ENCODE measurements at regions not wholly inside any gene's neighbourhood (a gene's known extent, or its start where the extent isn't known, plus 50 kb on each side); places are given as distances from the start of the nearest gene placed in this dataset.

DNA sequence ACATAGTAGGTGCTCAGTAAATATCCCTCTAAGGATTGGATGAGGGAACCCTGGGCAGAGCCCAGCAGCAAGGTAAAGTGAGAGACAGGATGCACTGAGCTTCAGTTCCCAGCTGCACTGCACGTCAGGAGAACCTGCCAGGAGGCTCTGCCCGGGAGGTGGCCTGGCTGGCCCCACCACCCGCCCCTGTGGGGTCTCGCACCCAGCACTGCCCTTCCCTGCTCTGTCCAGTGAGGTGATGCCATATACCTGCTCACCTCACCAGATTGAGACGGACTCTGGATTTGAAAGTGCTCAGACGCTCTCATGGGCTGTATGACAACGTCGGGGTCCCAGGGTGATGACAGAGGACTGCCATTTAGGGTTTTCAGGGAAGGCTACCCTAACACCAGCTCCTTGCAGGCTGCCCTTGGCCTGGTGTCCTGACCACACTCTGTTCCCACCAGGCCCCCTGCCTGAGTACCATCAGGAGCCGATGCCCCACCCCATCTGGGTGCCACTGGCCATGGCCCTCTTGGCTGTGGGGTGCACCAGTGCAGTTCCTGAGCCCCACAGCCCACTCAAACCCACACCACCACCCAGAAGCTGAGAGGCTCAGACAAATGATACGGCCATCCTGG, 61.7 kb upstream of the FGF3 start:
- ATAC-seq (replicated peaks) (no peak), DNase-seq (no peak)
- no peaks in the 10 kb centered on the region for H3K9me3 Mint-ChIP-seq
- H3K4me3 Mint-ChIP-seq = no peak overlapping the region
- H3K36me3 Mint-ChIP-seq (ENCODE audit: insufficient read depth) = no peaks in the 10 kb centered on the region
- peaks cover 15 to 80% of the 10 kb centered on the region in 2 donors for H3K27me3 Mint-ChIP-seq
- H3K27ac Mint-ChIP-seq = no peak overlapping the region
- no peaks in the 10 kb centered on the region for H3K4me1 Mint-ChIP-seq (ENCODE audit: low read depth in 2 of 2)

DNA sequence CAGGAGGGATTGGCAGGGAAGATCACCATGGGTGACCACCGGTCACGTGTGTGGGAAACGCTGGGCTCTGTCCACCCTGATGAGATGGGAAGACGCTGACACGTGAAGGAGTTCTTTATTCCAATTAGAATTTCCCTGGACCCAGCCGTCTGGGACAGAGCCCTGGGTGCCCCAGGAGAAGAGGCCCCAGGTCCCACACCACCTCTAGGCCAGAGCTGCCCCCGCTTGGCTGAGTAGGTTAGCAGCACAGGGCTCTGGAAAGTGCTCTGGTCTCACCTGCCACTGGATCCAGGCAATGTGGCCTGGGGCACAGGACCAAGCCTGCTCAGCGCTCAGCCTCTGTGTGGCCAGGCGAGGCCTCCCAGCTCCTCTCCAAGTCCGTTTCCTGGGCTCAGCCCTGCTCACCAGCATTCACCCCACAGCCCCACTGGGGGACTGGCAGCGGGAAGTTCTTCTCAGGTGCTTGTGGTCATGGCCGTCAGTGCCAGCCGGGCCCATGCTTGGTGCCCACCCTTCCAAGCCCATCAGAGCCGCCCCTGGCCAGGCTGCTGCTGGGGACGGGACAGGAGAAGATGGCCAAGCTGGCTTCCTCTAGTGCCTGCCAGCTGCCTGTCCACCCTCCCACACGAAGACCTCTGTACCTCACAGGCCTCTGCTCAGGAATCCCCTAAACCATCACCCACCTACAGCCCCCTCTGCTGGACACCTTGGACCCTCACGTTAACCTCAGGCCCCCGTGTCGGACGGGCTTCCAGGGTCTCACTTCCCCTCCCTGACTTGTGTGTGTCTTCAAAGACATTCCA, 62.5 kb upstream of the FGF3 start:
- no peaks in the 10 kb centered on the region for H3K9me3 Mint-ChIP-seq
- DNase-seq = no peak
- H3K27ac Mint-ChIP-seq = no peak overlapping the region
- H3K27me3 Mint-ChIP-seq = peaks cover 15 to 74% of the 10 kb centered on the region in 2 donors
- no peaks in the 10 kb centered on the region for H3K36me3 Mint-ChIP-seq (ENCODE audit: insufficient read depth)
- H3K4me1 Mint-ChIP-seq (ENCODE audit: low read depth in 2 of 2) = no peaks in the 10 kb centered on the region
- ATAC-seq (replicated peaks) = no peak
- no peak overlapping the region for H3K4me3 Mint-ChIP-seq

DNA sequence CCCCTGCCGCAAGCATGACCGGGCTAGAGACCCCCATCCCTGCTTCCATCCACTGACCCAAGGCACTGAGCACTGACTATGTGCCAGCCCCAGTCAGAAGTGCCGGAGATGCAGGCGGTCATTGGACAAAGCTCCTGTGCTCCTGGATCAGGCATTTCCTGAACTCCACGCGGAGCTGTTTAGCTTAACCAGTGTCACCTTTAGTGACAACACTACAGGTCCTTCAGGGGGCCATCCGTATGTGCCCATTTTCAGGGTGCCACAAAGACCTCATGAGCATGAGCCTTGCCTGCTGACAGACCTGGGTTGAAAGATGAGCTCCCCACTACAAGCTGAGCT, 63.0 kb upstream of the FGF3 start:
- no peak overlapping the region for H3K27ac Mint-ChIP-seq
- no peaks in the 10 kb centered on the region for H3K4me1 Mint-ChIP-seq (ENCODE audit: low read depth in 2 of 2)

DNA sequence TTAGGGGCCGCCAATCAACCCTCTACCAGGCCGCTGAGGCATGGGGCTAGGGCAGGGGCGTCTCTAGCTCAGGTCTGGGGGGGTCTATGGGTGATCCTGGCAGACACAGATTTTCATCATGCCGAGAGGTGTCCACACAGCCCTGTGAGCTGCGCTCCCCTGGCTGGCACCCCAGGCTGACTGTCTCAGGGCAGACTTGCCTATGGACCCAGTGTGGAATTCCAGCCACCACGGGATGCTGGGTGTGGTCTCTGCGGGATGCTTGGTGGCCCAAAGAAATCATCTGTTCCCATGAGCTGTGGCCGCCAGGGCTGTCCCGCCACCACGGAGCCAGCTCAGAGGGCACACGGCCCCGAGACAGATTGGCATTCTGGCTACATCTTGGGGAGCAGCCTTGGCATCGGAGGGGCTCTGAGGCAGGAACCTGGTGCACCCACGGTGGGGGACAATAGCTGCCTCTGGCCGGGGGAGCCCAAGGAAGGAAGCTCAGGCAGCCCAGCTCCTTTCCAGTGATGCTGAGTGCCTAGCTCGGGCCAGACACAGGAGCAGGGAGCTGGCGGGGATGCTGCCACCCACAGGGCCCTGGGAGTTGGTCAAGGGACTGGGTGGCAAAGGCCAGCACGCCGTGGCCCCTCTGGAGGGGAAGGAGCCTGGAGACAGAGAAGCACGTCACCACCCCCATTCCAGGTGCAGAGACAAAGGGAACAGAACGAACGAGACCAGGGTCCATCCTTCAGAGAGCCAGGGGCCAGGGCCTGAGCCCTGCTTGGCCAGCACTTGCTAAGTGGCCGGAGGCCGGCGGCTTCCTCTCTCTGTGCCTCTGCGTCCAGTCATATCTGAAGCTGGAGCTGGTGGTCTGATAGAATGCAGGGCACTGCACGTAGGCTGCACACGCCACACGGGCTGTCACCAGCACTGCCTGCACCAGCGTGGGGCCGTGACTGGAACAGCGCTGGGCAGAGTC, 64.4 kb upstream of the FGF3 start:
- Mint-ChIP-seq H3K27me3 (peaks cover 15 to 75% of the 10 kb centered on the region in 2 donors), H3K4me3 (no peak overlapping the region), H3K4me1 (ENCODE audit: low read depth in 2 of 2) (peaks cover 4 to 5% of the 10 kb centered on the region in 2 donors), H3K36me3 (ENCODE audit: insufficient read depth) (no peaks in the 10 kb centered on the region), H3K27ac (peak overlapping the region in 1 of 2 donors; percentile 35), H3K9me3 (no peaks in the 10 kb centered on the region)
- no peak for DNase-seq
- no peak for ATAC-seq (replicated peaks)

More for the DNA sequence above, 63.0 kb upstream of the FGF3 start:
- Mint-ChIP-seq H3K36me3 (ENCODE audit: insufficient read depth) (no peaks in the 10 kb centered on the region), H3K9me3 (no peaks in the 10 kb centered on the region), H3K4me3 (no peak overlapping the region), H3K27me3 (peaks cover 15 to 73% of the 10 kb centered on the region in 2 donors)
- ATAC-seq (replicated peaks) = no peak
- no peak for DNase-seq

DNA sequence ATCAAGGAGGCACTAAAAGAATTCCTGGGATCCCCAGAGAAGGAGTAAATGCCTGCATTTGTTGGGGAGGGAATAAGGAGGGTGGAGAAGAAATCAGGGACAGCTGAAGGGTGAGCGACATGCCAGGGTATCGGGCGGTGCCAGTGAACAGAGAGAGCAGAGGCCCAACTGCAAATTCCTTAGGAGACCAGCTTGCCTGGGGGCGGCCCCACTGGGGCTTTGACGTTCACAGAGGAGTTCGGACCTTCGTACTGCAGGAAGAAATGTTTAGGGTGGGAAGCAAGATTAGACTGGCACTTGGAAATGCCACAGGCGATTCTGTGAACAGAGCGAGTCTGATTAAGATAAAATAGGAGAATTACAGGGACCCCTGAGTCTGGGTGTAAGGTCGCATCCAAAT, 65.1 kb upstream of the FGF3 start:
- Mint-ChIP-seq H3K9me3 (no peaks in the 10 kb centered on the region), H3K27ac (no peak overlapping the region), H3K36me3 (ENCODE audit: insufficient read depth) (no peaks in the 10 kb centered on the region), H3K4me3 (no peak overlapping the region), H3K4me1 (ENCODE audit: low read depth in 2 of 2) (peaks cover 4 to 5% of the 10 kb centered on the region in 2 donors), H3K27me3 (peaks cover 15 to 75% of the 10 kb centered on the region in 2 donors)
- DNase-seq (no peak), ATAC-seq (replicated peaks) (no peak)

DNA sequence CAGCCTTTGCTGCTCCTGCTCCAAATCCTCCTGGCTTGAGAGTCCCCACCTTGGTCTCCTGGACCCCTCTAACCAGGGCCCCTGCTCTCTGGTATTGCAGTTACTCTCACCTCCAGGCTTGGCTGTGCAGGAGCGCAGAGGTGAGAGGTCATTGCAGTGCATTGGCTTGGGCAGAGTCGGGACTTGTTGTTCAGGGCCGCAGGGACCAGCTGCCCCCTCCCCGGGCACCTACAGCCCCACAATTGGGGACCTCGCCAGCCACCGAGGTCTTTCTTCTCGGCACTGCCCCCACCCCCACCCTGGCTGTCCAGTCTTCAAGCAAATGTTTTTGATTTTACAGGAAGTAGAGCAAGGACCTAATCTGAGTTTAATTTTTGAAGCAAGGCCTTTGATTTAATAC, 65.5 kb upstream of the FGF3 start:
- peaks cover 4 to 5% of the 10 kb centered on the region in 2 donors for H3K4me1 Mint-ChIP-seq (ENCODE audit: low read depth in 2 of 2)
- H3K27ac Mint-ChIP-seq = no peak overlapping the region
- no peaks in the 10 kb centered on the region for H3K36me3 Mint-ChIP-seq (ENCODE audit: insufficient read depth)

DNA sequence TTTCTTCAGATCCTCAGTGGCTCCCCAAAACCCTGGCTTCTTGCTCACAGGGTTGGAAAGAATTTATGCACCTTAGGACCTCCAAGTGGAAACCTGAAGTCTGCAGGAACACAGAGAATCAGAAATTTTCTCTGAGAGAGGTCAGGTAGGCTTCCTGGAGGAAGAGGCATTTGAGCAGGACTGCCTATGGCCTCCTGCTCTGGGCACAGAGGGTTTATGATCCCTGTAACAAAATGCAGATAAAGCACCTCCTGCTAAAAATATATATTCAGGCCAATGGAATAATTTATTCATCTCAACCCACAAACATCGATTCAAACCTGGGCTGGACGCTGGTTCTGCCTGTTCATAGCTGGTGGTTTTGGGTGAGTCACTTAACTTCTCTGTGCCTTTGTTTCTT, 68.1 kb upstream of the FGF3 start:
- peaks cover 29 to 83% of the 10 kb centered on the region in 2 donors for H3K27me3 Mint-ChIP-seq
- ATAC-seq (replicated peaks) = no peak
- H3K27ac Mint-ChIP-seq = no peak overlapping the region
- peaks cover 4 to 7% of the 10 kb centered on the region in 2 donors for H3K4me1 Mint-ChIP-seq (ENCODE audit: low read depth in 2 of 2)
- no peaks in the 10 kb centered on the region for H3K36me3 Mint-ChIP-seq (ENCODE audit: insufficient read depth)
- no peak for DNase-seq
- H3K9me3 Mint-ChIP-seq = no peaks in the 10 kb centered on the region
- H3K4me3 Mint-ChIP-seq = no peak overlapping the region

More for the DNA sequence above, 65.5 kb upstream of the FGF3 start:
- DNase-seq (no peak), ATAC-seq (replicated peaks) (no peak)
- H3K9me3 Mint-ChIP-seq = no peaks in the 10 kb centered on the region
- H3K4me3 Mint-ChIP-seq = no peak overlapping the region
- H3K27me3 Mint-ChIP-seq = peaks cover 16 to 80% of the 10 kb centered on the region in 2 donors

DNA sequence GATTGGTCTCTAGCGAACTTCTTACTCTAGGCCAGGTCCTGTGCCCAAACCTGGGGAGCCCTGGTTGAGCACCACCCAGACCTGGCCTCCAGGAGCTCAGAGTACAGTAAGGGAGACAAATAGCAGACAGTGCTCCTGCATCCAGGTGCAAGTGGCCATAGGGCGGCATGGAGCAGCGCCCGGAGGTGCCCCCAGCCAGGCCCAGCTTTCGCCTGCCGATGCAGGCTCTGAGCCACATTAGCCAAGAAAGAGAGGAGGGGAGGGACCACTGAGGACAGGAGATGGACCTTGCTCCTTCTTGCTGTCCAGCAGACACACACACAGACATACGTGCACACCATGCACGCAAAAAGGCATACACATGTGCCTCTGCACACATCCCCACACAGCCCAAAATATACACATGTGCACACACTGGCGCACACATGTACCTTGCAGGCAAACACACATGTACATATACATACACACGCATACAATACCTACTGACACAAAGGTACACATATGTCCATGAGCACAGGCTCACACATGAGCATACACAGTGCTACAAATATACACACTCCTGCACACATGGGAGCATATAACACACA, 68.7 kb upstream of the FGF3 start:
- H3K4me1 Mint-ChIP-seq (ENCODE audit: low read depth in 2 of 2) = peaks cover 4 to 7% of the 10 kb centered on the region in 2 donors
- H3K9me3 Mint-ChIP-seq = no peaks in the 10 kb centered on the region

DNA sequence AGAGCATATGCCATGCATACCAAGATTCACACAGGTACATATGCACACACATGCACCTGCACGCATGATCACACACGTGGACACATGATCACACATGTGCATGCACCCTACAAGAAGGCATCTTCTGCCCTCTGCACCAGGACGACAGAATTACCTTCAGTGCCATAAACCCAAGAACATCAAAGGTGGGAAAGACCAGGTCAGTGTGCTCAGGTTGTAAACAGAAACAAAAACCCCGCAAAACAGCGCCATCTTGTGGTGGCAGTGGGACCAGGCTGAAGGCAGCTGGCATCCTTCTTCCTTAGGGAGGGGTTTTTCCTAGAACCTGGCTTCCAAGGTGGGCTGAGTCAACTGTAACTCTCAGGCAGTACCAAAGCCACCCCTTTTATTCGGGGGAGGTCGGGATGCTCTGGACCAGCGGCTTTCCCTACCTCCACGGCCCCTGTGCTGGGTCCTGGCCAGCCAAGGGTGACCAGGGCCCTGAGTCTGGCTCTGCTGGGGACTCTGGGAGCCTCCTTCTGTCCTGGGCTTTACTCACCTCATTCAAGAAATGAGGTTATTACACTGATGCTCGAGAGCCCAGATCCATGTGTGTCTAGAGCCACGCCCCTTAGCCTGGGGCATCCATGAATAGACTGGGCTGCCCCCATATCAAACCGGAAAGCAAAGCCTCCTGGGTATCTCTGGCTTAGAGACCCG, 69.4 kb upstream of the FGF3 start:
- DNase-seq = peak; percentile 56 to 67 (median 66)
- no peak overlapping the region for H3K27ac Mint-ChIP-seq

More for the DNA sequence above, 68.7 kb upstream of the FGF3 start:
- peaks cover 32 to 83% of the 10 kb centered on the region in 2 donors for H3K27me3 Mint-ChIP-seq
- H3K4me3 Mint-ChIP-seq = no peak overlapping the region
- H3K36me3 Mint-ChIP-seq (ENCODE audit: insufficient read depth) = no peaks in the 10 kb centered on the region
- DNase-seq (no peak), ATAC-seq (replicated peaks) (no peak)
- no peak overlapping the region for H3K27ac Mint-ChIP-seq

DNA sequence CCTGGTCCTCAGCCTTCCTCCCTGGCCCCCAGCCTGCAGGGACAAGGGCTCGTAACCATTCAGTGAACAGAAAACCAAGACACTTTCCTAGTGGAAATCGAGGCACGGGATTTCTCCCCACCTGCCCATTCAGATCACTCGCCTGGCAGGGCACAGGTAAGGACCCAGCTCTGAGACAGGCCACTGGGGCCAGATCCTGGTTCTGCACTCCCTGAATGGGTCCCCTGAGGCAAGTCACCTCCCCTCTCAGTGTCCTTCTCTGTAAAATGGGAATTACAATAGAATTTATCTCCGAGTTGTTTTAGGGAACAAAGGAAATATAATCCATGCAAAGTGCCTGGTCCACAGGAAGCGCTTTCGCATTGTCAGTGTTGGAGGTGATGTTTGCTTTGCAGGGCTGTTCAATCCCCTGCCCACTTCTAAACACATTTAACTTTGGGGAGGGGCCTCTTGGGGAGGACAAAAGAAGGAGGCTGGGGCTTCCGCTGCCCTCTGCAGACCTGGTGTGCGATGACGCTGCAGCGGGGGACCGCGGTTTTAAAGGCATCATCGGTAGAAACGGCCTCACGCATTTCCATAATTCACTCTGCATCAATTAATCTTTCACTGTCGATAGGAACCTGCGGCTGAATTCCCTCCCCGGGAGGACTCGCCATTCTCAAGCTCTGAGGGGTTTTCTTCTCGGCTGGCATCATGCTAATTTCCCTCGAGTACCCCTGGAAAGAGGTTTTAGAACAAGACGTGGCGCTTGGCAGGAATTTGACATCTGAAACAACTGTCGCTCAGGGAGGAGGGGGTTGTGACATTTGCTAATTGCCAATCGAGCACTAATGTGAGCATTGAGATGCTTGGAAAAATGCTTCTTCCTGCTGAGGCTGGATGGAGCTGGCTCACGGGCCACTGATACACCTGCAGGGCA, 70.4 kb upstream of the FGF3 start:
- H3K36me3 Mint-ChIP-seq (ENCODE audit: insufficient read depth) = no peaks in the 10 kb centered on the region
- H3K27ac Mint-ChIP-seq = no peak overlapping the region
- ATAC-seq (replicated peaks) (no peak), DNase-seq (no peak)
- peaks cover 4 to 7% of the 10 kb centered on the region in 2 donors for H3K4me1 Mint-ChIP-seq (ENCODE audit: low read depth in 2 of 2)
- H3K9me3 Mint-ChIP-seq = no peaks in the 10 kb centered on the region
- H3K4me3 Mint-ChIP-seq = no peak overlapping the region
- H3K27me3 Mint-ChIP-seq = peaks cover 38 to 82% of the 10 kb centered on the region in 2 donors

More for the DNA sequence above, 69.4 kb upstream of the FGF3 start:
- H3K9me3 Mint-ChIP-seq = no peaks in the 10 kb centered on the region
- no peaks in the 10 kb centered on the region for H3K36me3 Mint-ChIP-seq (ENCODE audit: insufficient read depth)
- H3K4me3 Mint-ChIP-seq = no peak overlapping the region
- ATAC-seq (replicated peaks) = peak; percentile 49
- peaks cover 28 to 82% of the 10 kb centered on the region in 2 donors for H3K27me3 Mint-ChIP-seq
- peaks cover 4 to 7% of the 10 kb centered on the region in 2 donors for H3K4me1 Mint-ChIP-seq (ENCODE audit: low read depth in 2 of 2)

DNA sequence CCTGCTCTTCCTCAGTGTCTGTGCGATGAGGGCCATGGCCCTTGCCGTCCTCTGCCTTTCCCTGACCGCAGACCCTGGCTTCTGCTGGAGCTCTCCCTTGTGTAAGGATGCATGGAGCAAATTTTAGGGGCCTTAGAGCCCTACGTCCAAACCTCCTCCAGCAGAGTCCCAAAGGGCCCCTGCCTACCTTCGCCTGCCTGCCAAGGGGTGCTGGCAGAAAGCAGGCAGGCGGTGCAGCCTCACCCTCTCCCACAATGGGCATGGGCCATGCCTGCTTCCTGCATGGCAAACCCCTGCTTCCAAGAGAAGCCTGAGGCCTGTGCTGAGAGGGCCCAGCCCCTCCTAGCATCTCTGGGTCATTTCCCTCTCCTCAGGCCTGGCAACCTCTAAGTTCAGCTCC, 71.3 kb upstream of the FGF3 start:
- Mint-ChIP-seq H3K9me3 (no peaks in the 10 kb centered on the region), H3K36me3 (ENCODE audit: insufficient read depth) (no peaks in the 10 kb centered on the region), H3K4me1 (ENCODE audit: low read depth in 2 of 2) (peaks cover 4 to 7% of the 10 kb centered on the region in 2 donors), H3K27me3 (peaks cover 42 to 82% of the 10 kb centered on the region in 2 donors), H3K4me3 (no peak overlapping the region), H3K27ac (no peak overlapping the region)
- ATAC-seq (replicated peaks) = no peak
- no peak for DNase-seq
